Astrocyte (in vitro differentiated cells and primary cell): ENCODE measurements at regions not wholly inside any gene's neighbourhood (a gene's known extent, or its start where the extent isn't known, plus 50 kb on each side); places are given as distances from the start of the nearest gene placed in this dataset.
A peak's percentile ranks its signal among the peaks of the same experiment; 100 is the strongest.

Source experiments
- DNase-seq: peaks from one replicate; pipeline ENCODE4 v3.0.0-alpha.2; 2010; ENCODE audit warnings: low read depth
- FAIRE-seq: peaks from 2 replicates; lab custom pipeline; 2011; peaks lifted over from hg19 to GRCh38; lab: Jason Lieb, UNC
- H2AFZ ChIP-seq: 2 replicates; pipeline ENCODE4 v1.6.0; 2012; ENCODE audit warnings: low read depth, low read length, inconsistent platforms
- H3K27ac ChIP-seq: 2 replicates; pipeline ENCODE4 v1.5.1; 2011; ENCODE audit warnings: low read depth, low read length, inconsistent platforms
- H3K27me3 ChIP-seq: 2 replicates; pipeline ENCODE4 v1.6.0; 2011; ENCODE audit warnings: low read length, inconsistent platforms; ENCODE audit not compliant: insufficient read depth
- H3K36me3 ChIP-seq: 2 replicates; pipeline ENCODE4 v1.5.1; 2011; ENCODE audit warnings: low read length, inconsistent platforms; ENCODE audit not compliant: insufficient read depth
- H3K4me1 ChIP-seq: 2 replicates; pipeline ENCODE4 v1.5.1; 2011; ENCODE audit warnings: low read length, inconsistent platforms; ENCODE audit not compliant: insufficient read depth
- H3K4me2 ChIP-seq: 2 replicates; pipeline ENCODE4 v1.6.0; 2012; ENCODE audit warnings: low read length, inconsistent platforms
- H3K4me3 ChIP-seq: 2 replicates; pipeline ENCODE4 v1.5.1; 2011; ENCODE audit warnings: low read depth, mild to moderate bottlenecking, low read length, inconsistent platforms; ENCODE audit not compliant: insufficient read depth
- H3K79me2 ChIP-seq: 2 replicates; pipeline ENCODE4 v1.6.0; 2012; ENCODE audit warnings: mild to moderate bottlenecking, low read length, inconsistent platforms; ENCODE audit not compliant: insufficient read depth
- H3K9ac ChIP-seq: 2 replicates; pipeline ENCODE4 v1.6.0; 2012; ENCODE audit warnings: mild to moderate bottlenecking, low read length, inconsistent platforms
- H3K9me3 ChIP-seq: 2 replicates; pipeline ENCODE4 v1.5.1; 2012; ENCODE audit warnings: low read depth, mild to moderate bottlenecking, low read length, inconsistent platforms; ENCODE audit not compliant: insufficient read depth
- H4K20me1 ChIP-seq: 2 replicates; pipeline ENCODE4 v1.6.0; 2012; ENCODE audit warnings: low read length, inconsistent platforms; ENCODE audit not compliant: insufficient read depth
- H3K27ac Mint-ChIP-seq: one replicate; pipeline ENCODE4 v1.8.0; 2021; ENCODE audit warnings: mild to moderate bottlenecking, mixed read lengths; ENCODE audit not compliant: unreplicated experiment
- H3K27me3 Mint-ChIP-seq: one replicate; pipeline ENCODE4 v1.8.0; 2021; ENCODE audit warnings: low read depth, mixed read lengths; ENCODE audit not compliant: unreplicated experiment
- H3K36me3 Mint-ChIP-seq: one replicate; pipeline ENCODE4 v1.8.0; 2021; ENCODE audit warnings: low read depth, mixed read lengths; ENCODE audit not compliant: unreplicated experiment
- H3K4me1 Mint-ChIP-seq: one replicate; pipeline ENCODE4 v1.8.0; 2021; ENCODE audit warnings: low read depth, mixed read lengths; ENCODE audit not compliant: unreplicated experiment
- H3K4me3 Mint-ChIP-seq: one replicate; pipeline ENCODE4 v1.8.0; 2021; ENCODE audit warnings: mild to moderate bottlenecking, moderate library complexity, mixed read lengths; ENCODE audit not compliant: unreplicated experiment
- H3K9me3 Mint-ChIP-seq: one replicate; pipeline ENCODE4 v1.8.0; 2021; ENCODE audit warnings: mild to moderate bottlenecking, mixed read lengths; ENCODE audit not compliant: unreplicated experiment
- EZH2 ChIP-seq: IDR thresholded peaks from 2 replicates; pipeline ENCODE4 v1.6.1; 2012; ENCODE audit warnings: mild to moderate bottlenecking, low read length, inconsistent platforms; ENCODE audit not compliant: insufficient read depth
- TF ChIP-seq, protein P1 (sequence below): IDR thresholded peaks from 2 replicates; pipeline ENCODE4 v1.5.1; 2011; ENCODE audit warnings: low read depth, mild to moderate bottlenecking, inconsistent platforms, low read length, moderate library complexity; ENCODE audit not compliant: insufficient read depth

DNA sequence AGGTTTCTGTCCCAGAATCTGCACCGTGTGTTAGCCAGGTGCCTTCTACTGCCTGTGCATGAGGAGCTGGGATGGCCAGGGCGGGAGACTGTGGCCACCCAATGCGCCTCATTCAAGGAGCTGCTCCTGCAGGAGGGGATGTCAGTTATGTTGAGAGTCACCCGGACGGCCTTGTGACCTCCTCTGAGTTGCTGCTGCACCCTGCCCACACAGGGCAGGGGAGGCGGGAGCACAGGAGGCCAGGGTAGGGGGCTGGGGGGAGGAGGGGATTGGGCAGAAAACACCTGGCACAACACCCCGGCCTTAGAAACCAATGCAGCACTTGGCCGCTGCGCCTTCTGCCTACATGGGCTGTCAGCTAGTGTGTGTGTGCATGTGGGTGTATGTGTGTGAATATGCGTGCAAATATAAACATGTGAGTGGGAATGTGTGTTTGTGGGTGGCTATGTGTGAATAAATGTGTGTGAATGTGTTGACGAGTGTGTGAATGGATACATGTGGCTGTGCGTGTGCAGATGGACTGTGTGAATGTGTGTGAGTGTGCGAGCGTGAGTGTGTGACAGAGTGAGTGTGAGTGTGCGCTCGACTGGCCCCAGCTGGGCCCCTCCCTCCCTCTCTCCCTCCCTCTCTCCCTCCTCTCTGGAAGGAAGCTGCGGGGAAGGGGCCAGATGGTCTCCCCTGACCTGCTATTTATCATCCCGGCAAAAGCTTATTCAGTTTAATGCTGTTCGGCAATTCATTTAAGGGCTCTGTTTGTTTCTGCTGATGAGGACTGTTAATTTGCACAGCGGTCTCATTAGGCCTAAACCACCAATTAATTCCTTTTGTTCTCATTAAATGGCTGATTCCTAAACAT lies 106.9 kb downstream of the TLE3 start:
- no peaks in the 10 kb centered on the region for H4K20me1 ChIP-seq
- no peak overlapping the region for H2AFZ ChIP-seq
- no peak overlapping the region for H3K4me3 Mint-ChIP-seq
- FAIRE-seq = no peak
- no peaks in the 10 kb centered on the region for H3K36me3 ChIP-seq
- peaks cover 77% of the 10 kb centered on the region for H3K27me3 Mint-ChIP-seq
- no peaks in the 10 kb centered on the region for H3K9me3 ChIP-seq
- peaks cover 71% of the 10 kb centered on the region for H3K27me3 ChIP-seq
- H3K27ac Mint-ChIP-seq = no peak overlapping the region
- no peak overlapping the region for H3K4me3 ChIP-seq
- no peaks in the 10 kb centered on the region for H3K79me2 ChIP-seq
- TF ChIP-seq EZH2 = peak; percentile 23
- TF ChIP-seq, protein P1, sequence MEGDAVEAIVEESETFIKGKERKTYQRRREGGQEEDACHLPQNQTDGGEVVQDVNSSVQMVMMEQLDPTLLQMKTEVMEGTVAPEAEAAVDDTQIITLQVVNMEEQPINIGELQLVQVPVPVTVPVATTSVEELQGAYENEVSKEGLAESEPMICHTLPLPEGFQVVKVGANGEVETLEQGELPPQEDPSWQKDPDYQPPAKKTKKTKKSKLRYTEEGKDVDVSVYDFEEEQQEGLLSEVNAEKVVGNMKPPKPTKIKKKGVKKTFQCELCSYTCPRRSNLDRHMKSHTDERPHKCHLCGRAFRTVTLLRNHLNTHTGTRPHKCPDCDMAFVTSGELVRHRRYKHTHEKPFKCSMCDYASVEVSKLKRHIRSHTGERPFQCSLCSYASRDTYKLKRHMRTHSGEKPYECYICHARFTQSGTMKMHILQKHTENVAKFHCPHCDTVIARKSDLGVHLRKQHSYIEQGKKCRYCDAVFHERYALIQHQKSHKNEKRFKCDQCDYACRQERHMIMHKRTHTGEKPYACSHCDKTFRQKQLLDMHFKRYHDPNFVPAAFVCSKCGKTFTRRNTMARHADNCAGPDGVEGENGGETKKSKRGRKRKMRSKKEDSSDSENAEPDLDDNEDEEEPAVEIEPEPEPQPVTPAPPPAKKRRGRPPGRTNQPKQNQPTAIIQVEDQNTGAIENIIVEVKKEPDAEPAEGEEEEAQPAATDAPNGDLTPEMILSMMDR = no peak
- peaks cover 3% of the 10 kb centered on the region for H3K4me1 Mint-ChIP-seq
- H3K36me3 Mint-ChIP-seq = no peaks in the 10 kb centered on the region
- H3K4me1 ChIP-seq = no peaks in the 10 kb centered on the region
- no peak overlapping the region for H3K27ac ChIP-seq
- H3K4me2 ChIP-seq = no peak overlapping the region
- no peak overlapping the region for H3K9ac ChIP-seq
- peaks cover 9% of the 10 kb centered on the region for H3K9me3 Mint-ChIP-seq
- DNase-seq = no peak

DNA sequence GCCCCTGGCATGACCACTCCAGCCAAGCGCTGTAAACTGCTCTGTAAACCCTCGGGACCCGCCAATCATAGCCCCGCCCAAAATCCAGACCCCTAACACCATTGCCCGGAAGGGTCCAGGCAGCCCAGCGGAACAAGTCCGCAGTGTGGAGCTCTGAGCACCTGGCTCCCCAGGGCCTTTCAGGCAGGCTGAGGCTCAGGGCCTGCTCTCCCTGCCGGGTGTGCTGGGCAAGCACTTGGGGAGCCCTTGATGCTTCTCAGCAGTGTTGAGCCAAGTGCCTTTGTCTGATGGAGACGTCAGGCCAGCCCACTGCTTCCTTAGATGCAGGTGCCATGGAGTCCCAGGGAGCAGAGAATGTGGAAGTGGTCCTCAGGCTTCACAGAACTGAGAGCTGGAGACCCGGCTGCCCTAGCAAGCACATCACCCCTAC lies 106.2 kb downstream of the TLE3 start:
- no peak for FAIRE-seq
- H3K27ac ChIP-seq = no peak overlapping the region
- no peak overlapping the region for H3K27ac Mint-ChIP-seq
- TF ChIP-seq, protein P1 = no peak
- TF ChIP-seq EZH2 = peak; percentile 7
- H4K20me1 ChIP-seq = no peaks in the 10 kb centered on the region
- no peaks in the 10 kb centered on the region for H3K9me3 ChIP-seq
- H3K4me3 Mint-ChIP-seq = no peak overlapping the region
- no peaks in the 10 kb centered on the region for H3K36me3 ChIP-seq
- no peak overlapping the region for H3K9ac ChIP-seq
- DNase-seq = no peak
- peaks cover 72% of the 10 kb centered on the region for H3K27me3 ChIP-seq
- H2AFZ ChIP-seq = no peak overlapping the region
- peaks cover 3% of the 10 kb centered on the region for H3K4me1 Mint-ChIP-seq
- H3K4me3 ChIP-seq = no peak overlapping the region
- no peaks in the 10 kb centered on the region for H3K79me2 ChIP-seq
- peaks cover 1% of the 10 kb centered on the region for H3K36me3 Mint-ChIP-seq
- H3K9me3 Mint-ChIP-seq = peaks cover 12% of the 10 kb centered on the region
- no peak overlapping the region for H3K4me2 ChIP-seq
- H3K27me3 Mint-ChIP-seq = peaks cover 78% of the 10 kb centered on the region
- no peaks in the 10 kb centered on the region for H3K4me1 ChIP-seq

DNA sequence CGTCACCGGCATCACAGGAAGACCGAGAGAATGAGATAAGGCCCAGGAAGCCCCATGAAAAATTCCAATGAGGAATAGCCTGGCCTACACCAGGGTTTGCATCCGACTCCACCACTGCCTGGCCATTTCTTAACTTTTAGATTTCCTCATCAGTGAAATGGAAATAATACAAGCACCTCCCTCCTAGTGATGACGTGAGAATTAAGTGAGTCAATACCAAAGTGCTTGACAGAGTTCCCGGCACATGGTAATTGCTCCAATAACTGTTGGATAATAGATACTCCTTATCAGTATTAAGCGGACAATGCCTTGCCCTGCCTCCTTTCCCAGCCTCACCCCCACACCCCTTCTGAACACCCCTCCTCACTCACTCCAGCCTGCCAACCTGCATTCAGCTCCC lies 105.4 kb downstream of the TLE3 start:
- Mint-ChIP-seq H3K4me1 (peaks cover 3% of the 10 kb centered on the region), H3K4me3 (no peak overlapping the region), H3K27ac (no peak overlapping the region), H3K36me3 (peaks cover 4% of the 10 kb centered on the region), H3K27me3 (peaks cover 78% of the 10 kb centered on the region), H3K9me3 (peaks cover 12% of the 10 kb centered on the region)
- H3K4me1 ChIP-seq = no peaks in the 10 kb centered on the region
- H3K79me2 ChIP-seq = no peaks in the 10 kb centered on the region
- H3K4me2 ChIP-seq = no peak overlapping the region
- no peak overlapping the region for H3K4me3 ChIP-seq
- H4K20me1 ChIP-seq = no peaks in the 10 kb centered on the region
- no peak overlapping the region for H3K27ac ChIP-seq
- no peaks in the 10 kb centered on the region for H3K36me3 ChIP-seq
- no peaks in the 10 kb centered on the region for H3K9me3 ChIP-seq
- peaks cover 68% of the 10 kb centered on the region for H3K27me3 ChIP-seq
- no peak overlapping the region for H2AFZ ChIP-seq
- TF ChIP-seq, protein P1 = no peak
- no peak for TF ChIP-seq EZH2
- H3K9ac ChIP-seq = no peak overlapping the region
- FAIRE-seq (no peak), DNase-seq (no peak)
